ENCODE measurements at regions not wholly inside any gene's neighbourhood (a gene's known extent, or its start where the extent isn't known, plus 50 kb on each side); places are given as distances from the start of the nearest gene placed in this dataset.
"Not testable (repeated sequence)": the region's sequence is repeated elsewhere in the genome, so short reads cannot be mapped to it uniquely, and the experiment has no call there.

DNA sequence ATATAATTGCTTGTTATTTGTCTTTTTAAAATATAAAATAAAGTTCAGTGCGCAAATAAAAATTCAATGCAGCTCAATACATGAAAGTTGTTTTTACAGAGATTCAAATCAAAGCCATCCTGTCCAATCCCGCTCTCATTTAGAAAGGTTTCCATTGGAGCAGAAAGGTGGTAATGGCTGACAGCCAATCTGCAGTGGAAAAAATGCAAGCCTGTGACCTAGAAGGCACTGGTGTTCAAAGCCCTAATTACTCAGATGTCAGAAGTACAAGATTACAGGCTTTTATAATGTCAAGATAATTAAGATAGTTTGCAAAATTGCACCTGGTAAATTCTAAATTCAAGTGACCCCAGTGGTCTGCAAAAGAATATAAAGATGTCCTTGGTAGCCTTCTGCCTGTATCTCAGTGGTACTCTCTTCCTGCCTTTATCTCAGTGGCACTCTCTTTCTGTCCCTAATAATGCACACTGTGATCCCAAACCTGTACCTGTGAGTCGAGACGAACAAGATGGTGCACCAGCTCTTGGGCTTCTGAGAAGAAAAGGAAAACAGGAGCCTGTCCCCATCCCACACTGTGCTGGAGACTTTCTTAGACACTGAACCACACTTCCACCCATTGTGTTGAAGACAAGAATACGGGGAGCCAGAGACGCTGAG lies 212.6 kb upstream of the FRG1 start:
- H4K20me1 ChIP-seq (ENCODE audit: low read length); H3K4me1 ChIP-seq (ENCODE audit: insufficient read depth, low read length); CTCF ChIA-PET; DNase-seq; H3K79me2 ChIP-seq (ENCODE audit: low read length); H2AFZ ChIP-seq (ENCODE audit: low read length); H3K9me3 ChIP-seq (ENCODE audit: low read length); H3F3A ChIP-seq (ENCODE audit: low read length, unreplicated experiment); ATAC-seq; intact Hi-C loops (cut with micrococcal nuclease); H3K27ac ChIP-seq (ENCODE audit: low read length); H3K9ac ChIP-seq (ENCODE audit: low read length); H3K4me2 ChIP-seq (ENCODE audit: low read length); BruUV-seq (replicated peaks); H3K27me3 ChIP-seq (ENCODE audit: low read length); H3K36me3 ChIP-seq (ENCODE audit: low read depth, low read length); H3K4me3 ChIP-seq (ENCODE audit: low read length); POLR2A ChIA-PET (ENCODE audit: unreplicated experiment); H3K9me2 ChIP-seq (replicated peaks; ENCODE audit: low read length): not testable (repeated sequence)

GRCh38 chr4:189731989-189732388 lies 208.7 kb upstream of the FRG1 start:
- H3K4me2 ChIP-seq (ENCODE audit: low read length); H3K9me2 ChIP-seq (replicated peaks; ENCODE audit: low read length); BruUV-seq (replicated peaks); H3K9ac ChIP-seq (ENCODE audit: low read length); H3K79me2 ChIP-seq (ENCODE audit: low read length); POLR2A ChIA-PET (ENCODE audit: unreplicated experiment); H3K27me3 ChIP-seq (ENCODE audit: low read length); H3K27ac ChIP-seq (ENCODE audit: low read length); intact Hi-C loops (cut with micrococcal nuclease); H3K4me1 ChIP-seq (ENCODE audit: insufficient read depth, low read length); H2AFZ ChIP-seq (ENCODE audit: low read length); H3K36me3 ChIP-seq (ENCODE audit: low read depth, low read length); ATAC-seq; H3K9me3 ChIP-seq (ENCODE audit: low read length); DNase-seq; CTCF ChIA-PET; H3K4me3 ChIP-seq (ENCODE audit: low read length); H3F3A ChIP-seq (ENCODE audit: low read length, unreplicated experiment); H4K20me1 ChIP-seq (ENCODE audit: low read length): not testable (repeated sequence)

DNA sequence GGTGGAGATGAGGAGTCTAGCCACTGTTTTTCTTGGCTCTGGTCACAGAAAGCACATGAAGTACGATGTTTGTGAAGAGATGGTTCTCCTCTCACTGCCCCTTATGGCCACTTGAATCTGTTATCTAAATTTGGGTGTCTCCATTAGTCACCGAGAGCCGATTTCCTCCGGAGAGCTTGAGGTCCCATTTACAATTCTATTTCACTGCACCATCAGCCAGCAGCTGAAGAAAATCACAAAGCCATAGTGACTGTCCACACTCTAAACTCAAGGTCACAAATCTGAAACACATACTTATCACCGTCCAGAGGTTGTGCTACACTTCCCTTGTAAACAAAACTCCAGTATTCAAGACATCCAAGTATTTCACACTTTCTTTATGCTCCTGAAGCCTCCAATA lies 207.2 kb upstream of the FRG1 start:
- H3K9me2 ChIP-seq (replicated peaks; ENCODE audit: low read length); H3F3A ChIP-seq (ENCODE audit: low read length, unreplicated experiment); H2AFZ ChIP-seq (ENCODE audit: low read length); POLR2A ChIA-PET (ENCODE audit: unreplicated experiment); ATAC-seq; H3K79me2 ChIP-seq (ENCODE audit: low read length); CTCF ChIA-PET; BruUV-seq (replicated peaks); H3K36me3 ChIP-seq (ENCODE audit: low read depth, low read length); H3K4me1 ChIP-seq (ENCODE audit: insufficient read depth, low read length); H3K27ac ChIP-seq (ENCODE audit: low read length); H3K9me3 ChIP-seq (ENCODE audit: low read length); H3K4me3 ChIP-seq (ENCODE audit: low read length); DNase-seq; intact Hi-C loops (cut with micrococcal nuclease); H3K9ac ChIP-seq (ENCODE audit: low read length); H3K27me3 ChIP-seq (ENCODE audit: low read length); H3K4me2 ChIP-seq (ENCODE audit: low read length); H4K20me1 ChIP-seq (ENCODE audit: low read length): not testable (repeated sequence)

DNA sequence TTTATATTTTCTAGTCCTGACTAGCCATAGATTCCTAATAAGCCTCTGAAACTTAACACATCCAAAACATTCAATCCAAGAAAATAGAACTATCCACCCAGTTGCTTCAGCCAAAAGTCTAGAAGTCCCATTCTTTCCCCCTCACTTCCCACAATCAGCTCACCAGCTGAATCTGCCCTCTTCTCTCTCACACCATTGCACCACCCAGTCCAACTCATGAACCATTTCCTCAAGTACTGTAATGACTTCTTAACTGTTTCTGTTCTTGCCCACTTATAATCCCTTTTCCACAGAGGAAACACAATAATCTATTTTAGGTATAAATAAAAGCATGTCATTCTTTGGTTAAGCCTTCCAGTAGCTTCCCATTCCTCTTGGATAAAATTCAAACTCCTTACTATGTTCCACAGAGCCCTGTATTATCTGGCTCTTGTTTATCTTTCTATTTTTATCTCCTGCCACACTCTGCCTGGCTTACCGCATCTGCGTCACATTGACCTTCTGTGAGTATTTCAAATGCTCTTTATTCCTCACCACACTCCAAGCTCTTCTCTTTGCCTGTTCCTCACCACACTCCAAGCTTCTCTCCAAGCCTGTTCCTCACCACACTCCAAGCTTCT lies 205.9 kb upstream of the FRG1 start:
- intact Hi-C loops (cut with micrococcal nuclease); H3K27me3 ChIP-seq (ENCODE audit: low read length); H3K4me2 ChIP-seq (ENCODE audit: low read length); H2AFZ ChIP-seq (ENCODE audit: low read length); H3K4me1 ChIP-seq (ENCODE audit: insufficient read depth, low read length); H4K20me1 ChIP-seq (ENCODE audit: low read length); DNase-seq; H3K9me2 ChIP-seq (replicated peaks; ENCODE audit: low read length); H3K9me3 ChIP-seq (ENCODE audit: low read length); ATAC-seq; POLR2A ChIA-PET (ENCODE audit: unreplicated experiment); H3K4me3 ChIP-seq (ENCODE audit: low read length); BruUV-seq (replicated peaks); H3K36me3 ChIP-seq (ENCODE audit: low read depth, low read length); H3K79me2 ChIP-seq (ENCODE audit: low read length); H3F3A ChIP-seq (ENCODE audit: low read length, unreplicated experiment); H3K9ac ChIP-seq (ENCODE audit: low read length); H3K27ac ChIP-seq (ENCODE audit: low read length); CTCF ChIA-PET: not testable (repeated sequence)

DNA sequence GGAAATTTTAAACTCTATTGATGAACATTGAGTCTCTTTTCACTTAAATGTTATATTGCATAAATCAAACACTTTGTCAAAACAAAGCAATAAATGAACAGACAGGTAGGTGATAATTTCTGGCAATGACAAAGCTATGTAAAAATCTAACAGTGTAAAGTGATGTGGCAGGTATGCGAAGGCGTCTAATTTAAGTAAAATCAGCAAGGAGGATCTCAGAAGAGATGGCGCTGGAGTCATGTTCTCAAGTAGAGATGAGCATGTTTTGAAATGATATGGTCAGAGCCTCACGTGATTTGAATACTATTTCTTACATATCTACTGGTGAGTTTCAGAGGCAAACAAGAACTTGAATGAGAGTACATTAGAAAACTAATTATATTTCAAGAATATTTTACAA lies 204.0 kb upstream of the FRG1 start:
- CTCF ChIA-PET; H3K4me2 ChIP-seq (ENCODE audit: low read length); H2AFZ ChIP-seq (ENCODE audit: low read length); H3K36me3 ChIP-seq (ENCODE audit: low read depth, low read length); BruUV-seq (replicated peaks); ATAC-seq; DNase-seq; intact Hi-C loops (cut with micrococcal nuclease); POLR2A ChIA-PET (ENCODE audit: unreplicated experiment); H3K9me3 ChIP-seq (ENCODE audit: low read length); H3K9me2 ChIP-seq (replicated peaks; ENCODE audit: low read length); H3K4me1 ChIP-seq (ENCODE audit: insufficient read depth, low read length); H3K27ac ChIP-seq (ENCODE audit: low read length); H3K27me3 ChIP-seq (ENCODE audit: low read length); H3F3A ChIP-seq (ENCODE audit: low read length, unreplicated experiment); H3K9ac ChIP-seq (ENCODE audit: low read length); H4K20me1 ChIP-seq (ENCODE audit: low read length); H3K4me3 ChIP-seq (ENCODE audit: low read length); H3K79me2 ChIP-seq (ENCODE audit: low read length): not testable (repeated sequence)

DNA sequence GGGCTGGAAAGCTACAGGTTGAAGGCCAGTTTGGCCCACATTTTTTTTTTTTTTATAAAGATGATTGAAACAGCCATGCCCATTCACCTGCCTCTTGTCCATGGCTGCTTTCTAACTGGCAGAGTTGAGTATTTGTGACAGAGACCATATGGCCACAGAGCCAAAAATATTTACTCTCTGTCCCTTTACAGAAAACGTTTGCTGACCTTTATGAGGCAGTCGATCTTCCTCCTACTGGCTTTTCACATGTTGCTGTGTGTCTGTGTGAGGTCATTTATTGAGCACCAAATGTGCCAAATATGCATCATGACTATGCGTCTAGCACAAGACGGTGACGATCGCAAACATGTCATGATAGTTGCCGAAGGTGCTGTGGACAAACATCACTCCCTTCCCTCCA lies 200.6 kb upstream of the FRG1 start:
- H3K4me2 ChIP-seq (ENCODE audit: low read length); H3K9ac ChIP-seq (ENCODE audit: low read length); DNase-seq; POLR2A ChIA-PET (ENCODE audit: unreplicated experiment); H3K27me3 ChIP-seq (ENCODE audit: low read length); H3K9me2 ChIP-seq (replicated peaks; ENCODE audit: low read length); ATAC-seq; CTCF ChIA-PET; H3K4me3 ChIP-seq (ENCODE audit: low read length); H3K27ac ChIP-seq (ENCODE audit: low read length); H3K4me1 ChIP-seq (ENCODE audit: insufficient read depth, low read length); H2AFZ ChIP-seq (ENCODE audit: low read length); H3K9me3 ChIP-seq (ENCODE audit: low read length); H3K36me3 ChIP-seq (ENCODE audit: low read depth, low read length); H3K79me2 ChIP-seq (ENCODE audit: low read length); H3F3A ChIP-seq (ENCODE audit: low read length, unreplicated experiment); BruUV-seq (replicated peaks); intact Hi-C loops (cut with micrococcal nuclease); H4K20me1 ChIP-seq (ENCODE audit: low read length): not testable (repeated sequence)

Measured in PC-3 (cell line).